ENCODE measurements at regions not wholly inside any gene's neighbourhood (a gene's known extent, or its start where the extent isn't known, plus 50 kb on each side); places are given as distances from the start of the nearest gene placed in this dataset.

GRCh38 chrX:147602176-147602696 is 309.5 kb upstream of the FMR1 start:
- Mint-ChIP-seq H3K4me1 (no peaks in the 10 kb centered on the region), H3K27ac (no peak overlapping the region), H3K9me3 (peaks cover 0 to 8% (median 3%) of the 10 kb centered on the region in 7 donors), H3K36me3 (no peaks in the 10 kb centered on the region), H3K27me3 (no peaks in the 10 kb centered on the region), H3K4me3 (no peak overlapping the region)
- no peak for ATAC-seq (ENCODE audit: low read depth in 2 of 2)
- DNase-seq: no peak

- Mint-ChIP-seq H3K36me3 (no peaks in the 10 kb centered on the region), H3K4me1 (no peaks in the 10 kb centered on the region), H3K4me3 (no peak overlapping the region), H3K9me3 (peaks cover 0 to 3% (median 0%) of the 10 kb centered on the region in 7 donors), H3K27ac (no peak overlapping the region), H3K27me3 (no peaks in the 10 kb centered on the region)
- ATAC-seq (ENCODE audit: low read depth in 2 of 2) (no peak), DNase-seq (no peak)
These were observed 285.1 kb upstream of the FMR1 start for GRCh38 chrX:147626605-147627004.

- Mint-ChIP-seq H3K9me3 (peaks cover 0 to 7% (median 0%) of the 10 kb centered on the region in 7 donors), H3K27me3 (no peaks in the 10 kb centered on the region), H3K36me3 (no peaks in the 10 kb centered on the region), H3K27ac (no peak overlapping the region), H3K4me1 (no peaks in the 10 kb centered on the region), H3K4me3 (no peak overlapping the region)
- ATAC-seq (ENCODE audit: low read depth in 2 of 2): no peak
- no peak for DNase-seq
These were observed 276.5 kb upstream of the FMR1 start for GRCh38 chrX:147635186-147635585.

GRCh38 chrX:147637190-147637589 is 274.5 kb upstream of the FMR1 start:
- Mint-ChIP-seq H3K4me3 (no peak overlapping the region), H3K27me3 (no peaks in the 10 kb centered on the region), H3K36me3 (no peaks in the 10 kb centered on the region), H3K9me3 (peaks cover 0 to 7% (median 0%) of the 10 kb centered on the region in 7 donors), H3K4me1 (no peaks in the 10 kb centered on the region), H3K27ac (no peak overlapping the region)
- DNase-seq: no peak
- no peak for ATAC-seq (ENCODE audit: low read depth in 2 of 2)

GRCh38 chrX:147646949-147647723 is 264.6 kb upstream of the FMR1 start:
- no peak overlapping the region for H3K4me3 Mint-ChIP-seq
- DNase-seq (no peak), ATAC-seq (ENCODE audit: low read depth in 2 of 2) (no peak)
- no peaks in the 10 kb centered on the region for H3K27me3 Mint-ChIP-seq
- H3K9me3 Mint-ChIP-seq: peaks cover 0 to 11% (median 5%) of the 10 kb centered on the region in 7 donors
- no peaks in the 10 kb centered on the region for H3K4me1 Mint-ChIP-seq
- H3K27ac Mint-ChIP-seq: no peak overlapping the region
- H3K36me3 Mint-ChIP-seq: no peaks in the 10 kb centered on the region

- no peaks in the 10 kb centered on the region for H3K27me3 Mint-ChIP-seq
- no peaks in the 10 kb centered on the region for H3K4me1 Mint-ChIP-seq
- no peak for ATAC-seq (ENCODE audit: low read depth in 2 of 2)
- no peaks in the 10 kb centered on the region for H3K36me3 Mint-ChIP-seq
- H3K9me3 Mint-ChIP-seq: peaks cover 0 to 3% (median 1%) of the 10 kb centered on the region in 7 donors
- no peak overlapping the region for H3K4me3 Mint-ChIP-seq
- H3K27ac Mint-ChIP-seq: no peak overlapping the region
- DNase-seq: no peak
These were observed 235.9 kb upstream of the FMR1 start for GRCh38 chrX:147675819-147676218.

- Mint-ChIP-seq H3K27me3 (no peaks in the 10 kb centered on the region), H3K36me3 (no peaks in the 10 kb centered on the region), H3K9me3 (peaks cover 0 to 4% (median 1%) of the 10 kb centered on the region in 7 donors), H3K4me3 (no peak overlapping the region), H3K4me1 (no peaks in the 10 kb centered on the region), H3K27ac (no peak overlapping the region)
- no peak for DNase-seq
- ATAC-seq (ENCODE audit: low read depth in 2 of 2): no peak
These were observed 232.2 kb upstream of the FMR1 start for GRCh38 chrX:147679356-147680005.

- Mint-ChIP-seq H3K4me1 (no peaks in the 10 kb centered on the region), H3K27ac (no peak overlapping the region), H3K27me3 (no peaks in the 10 kb centered on the region), H3K36me3 (no peaks in the 10 kb centered on the region), H3K9me3 (peaks cover 0 to 4% (median 0%) of the 10 kb centered on the region in 7 donors), H3K4me3 (no peak overlapping the region)
- ATAC-seq (ENCODE audit: low read depth in 2 of 2) (no peak), DNase-seq (no peak)
These were observed 231.5 kb upstream of the FMR1 start for GRCh38 chrX:147680251-147680650.

GRCh38 chrX:147693511-147693910 is 218.2 kb upstream of the FMR1 start:
- Mint-ChIP-seq H3K4me3 (no peak overlapping the region), H3K27ac (no peak overlapping the region), H3K27me3 (no peaks in the 10 kb centered on the region), H3K9me3 (peaks cover 0 to 25% (median 20%) of the 10 kb centered on the region in 7 donors), H3K4me1 (no peaks in the 10 kb centered on the region), H3K36me3 (no peaks in the 10 kb centered on the region)
- ATAC-seq (ENCODE audit: low read depth in 2 of 2) (no peak), DNase-seq (no peak)

- peaks cover 0 to 28% (median 8%) of the 10 kb centered on the region in 7 donors for H3K9me3 Mint-ChIP-seq
- DNase-seq: no peak
- H3K27ac Mint-ChIP-seq: no peak overlapping the region
- no peaks in the 10 kb centered on the region for H3K4me1 Mint-ChIP-seq
- no peak overlapping the region for H3K4me3 Mint-ChIP-seq
- no peaks in the 10 kb centered on the region for H3K27me3 Mint-ChIP-seq
- no peak for ATAC-seq (ENCODE audit: low read depth in 2 of 2)
- no peaks in the 10 kb centered on the region for H3K36me3 Mint-ChIP-seq
These were observed 212.7 kb upstream of the FMR1 start for GRCh38 chrX:147699061-147699460.

GRCh38 chrX:147710301-147710700 is 201.4 kb upstream of the FMR1 start:
- no peaks in the 10 kb centered on the region for H3K36me3 Mint-ChIP-seq
- no peak for ATAC-seq (ENCODE audit: low read depth in 2 of 2)
- peaks cover 0 to 2% (median 0%) of the 10 kb centered on the region in 7 donors for H3K9me3 Mint-ChIP-seq
- no peak overlapping the region for H3K4me3 Mint-ChIP-seq
- no peak overlapping the region for H3K27ac Mint-ChIP-seq
- H3K4me1 Mint-ChIP-seq: no peaks in the 10 kb centered on the region
- DNase-seq: no peak
- no peaks in the 10 kb centered on the region for H3K27me3 Mint-ChIP-seq

GRCh38 chrX:147733369-147733768 is 178.3 kb upstream of the FMR1 start:
- Mint-ChIP-seq H3K4me1 (no peaks in the 10 kb centered on the region), H3K27ac (no peak overlapping the region), H3K4me3 (no peak overlapping the region), H3K9me3 (peaks cover 0 to 8% (median 0%) of the 10 kb centered on the region in 7 donors), H3K36me3 (no peaks in the 10 kb centered on the region), H3K27me3 (no peaks in the 10 kb centered on the region)
- ATAC-seq (ENCODE audit: low read depth in 2 of 2) (no peak), DNase-seq (no peak)

GRCh38 chrX:147735364-147735763 is 176.4 kb upstream of the FMR1 start:
- no peak for DNase-seq
- Mint-ChIP-seq H3K4me3 (no peak overlapping the region), H3K27ac (no peak overlapping the region), H3K4me1 (no peaks in the 10 kb centered on the region), H3K27me3 (no peaks in the 10 kb centered on the region), H3K9me3 (peaks cover 0 to 8% (median 0%) of the 10 kb centered on the region in 7 donors), H3K36me3 (no peaks in the 10 kb centered on the region)
- no peak for ATAC-seq (ENCODE audit: low read depth in 2 of 2)

GRCh38 chrX:147736045-147736444 is 175.7 kb upstream of the FMR1 start:
- Mint-ChIP-seq H3K27me3 (no peaks in the 10 kb centered on the region), H3K4me1 (no peaks in the 10 kb centered on the region), H3K27ac (no peak overlapping the region), H3K9me3 (peaks cover 0 to 8% (median 0%) of the 10 kb centered on the region in 7 donors), H3K36me3 (no peaks in the 10 kb centered on the region), H3K4me3 (no peak overlapping the region)
- DNase-seq (no peak), ATAC-seq (ENCODE audit: low read depth in 2 of 2) (no peak)
